ENCODE measurements at regions not wholly inside any gene's neighbourhood (a gene's known extent, or its start where the extent isn't known, plus 50 kb on each side); places are given as distances from the start of the nearest gene placed in this dataset.

DNA sequence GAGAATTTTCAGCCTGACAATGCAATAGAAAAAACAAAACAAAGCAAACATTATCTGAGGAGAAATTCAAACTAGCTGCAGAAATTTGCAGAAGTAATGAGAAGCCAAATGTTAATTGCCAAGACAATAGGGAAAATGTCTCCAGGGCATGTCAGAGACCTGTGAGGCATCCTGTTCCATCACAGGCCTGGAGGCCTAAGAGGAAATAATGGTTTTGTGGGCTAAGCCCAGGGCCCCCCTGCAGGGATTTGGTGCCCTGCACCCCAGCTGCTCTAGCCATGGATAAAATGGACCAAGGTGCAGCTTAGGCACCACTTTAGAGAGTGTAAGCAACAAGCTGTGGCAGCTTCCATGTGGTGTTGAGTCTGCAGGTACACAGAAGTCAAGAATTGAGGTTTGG lies 401.2 kb upstream of the NECTIN3 start:
- TF ChIP-seq, protein P1, sequence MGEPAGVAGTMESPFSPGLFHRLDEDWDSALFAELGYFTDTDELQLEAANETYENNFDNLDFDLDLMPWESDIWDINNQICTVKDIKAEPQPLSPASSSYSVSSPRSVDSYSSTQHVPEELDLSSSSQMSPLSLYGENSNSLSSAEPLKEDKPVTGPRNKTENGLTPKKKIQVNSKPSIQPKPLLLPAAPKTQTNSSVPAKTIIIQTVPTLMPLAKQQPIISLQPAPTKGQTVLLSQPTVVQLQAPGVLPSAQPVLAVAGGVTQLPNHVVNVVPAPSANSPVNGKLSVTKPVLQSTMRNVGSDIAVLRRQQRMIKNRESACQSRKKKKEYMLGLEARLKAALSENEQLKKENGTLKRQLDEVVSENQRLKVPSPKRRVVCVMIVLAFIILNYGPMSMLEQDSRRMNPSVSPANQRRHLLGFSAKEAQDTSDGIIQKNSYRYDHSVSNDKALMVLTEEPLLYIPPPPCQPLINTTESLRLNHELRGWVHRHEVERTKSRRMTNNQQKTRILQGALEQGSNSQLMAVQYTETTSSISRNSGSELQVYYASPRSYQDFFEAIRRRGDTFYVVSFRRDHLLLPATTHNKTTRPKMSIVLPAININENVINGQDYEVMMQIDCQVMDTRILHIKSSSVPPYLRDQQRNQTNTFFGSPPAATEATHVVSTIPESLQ (CRISPR knock-in tag; IDR thresholded peaks at IDR 0.05), result no peak
- TF ChIP-seq, protein P2, sequence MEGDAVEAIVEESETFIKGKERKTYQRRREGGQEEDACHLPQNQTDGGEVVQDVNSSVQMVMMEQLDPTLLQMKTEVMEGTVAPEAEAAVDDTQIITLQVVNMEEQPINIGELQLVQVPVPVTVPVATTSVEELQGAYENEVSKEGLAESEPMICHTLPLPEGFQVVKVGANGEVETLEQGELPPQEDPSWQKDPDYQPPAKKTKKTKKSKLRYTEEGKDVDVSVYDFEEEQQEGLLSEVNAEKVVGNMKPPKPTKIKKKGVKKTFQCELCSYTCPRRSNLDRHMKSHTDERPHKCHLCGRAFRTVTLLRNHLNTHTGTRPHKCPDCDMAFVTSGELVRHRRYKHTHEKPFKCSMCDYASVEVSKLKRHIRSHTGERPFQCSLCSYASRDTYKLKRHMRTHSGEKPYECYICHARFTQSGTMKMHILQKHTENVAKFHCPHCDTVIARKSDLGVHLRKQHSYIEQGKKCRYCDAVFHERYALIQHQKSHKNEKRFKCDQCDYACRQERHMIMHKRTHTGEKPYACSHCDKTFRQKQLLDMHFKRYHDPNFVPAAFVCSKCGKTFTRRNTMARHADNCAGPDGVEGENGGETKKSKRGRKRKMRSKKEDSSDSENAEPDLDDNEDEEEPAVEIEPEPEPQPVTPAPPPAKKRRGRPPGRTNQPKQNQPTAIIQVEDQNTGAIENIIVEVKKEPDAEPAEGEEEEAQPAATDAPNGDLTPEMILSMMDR (IDR thresholded peaks at IDR 0.05), result no peak
- TF ChIP-seq, protein P3, sequence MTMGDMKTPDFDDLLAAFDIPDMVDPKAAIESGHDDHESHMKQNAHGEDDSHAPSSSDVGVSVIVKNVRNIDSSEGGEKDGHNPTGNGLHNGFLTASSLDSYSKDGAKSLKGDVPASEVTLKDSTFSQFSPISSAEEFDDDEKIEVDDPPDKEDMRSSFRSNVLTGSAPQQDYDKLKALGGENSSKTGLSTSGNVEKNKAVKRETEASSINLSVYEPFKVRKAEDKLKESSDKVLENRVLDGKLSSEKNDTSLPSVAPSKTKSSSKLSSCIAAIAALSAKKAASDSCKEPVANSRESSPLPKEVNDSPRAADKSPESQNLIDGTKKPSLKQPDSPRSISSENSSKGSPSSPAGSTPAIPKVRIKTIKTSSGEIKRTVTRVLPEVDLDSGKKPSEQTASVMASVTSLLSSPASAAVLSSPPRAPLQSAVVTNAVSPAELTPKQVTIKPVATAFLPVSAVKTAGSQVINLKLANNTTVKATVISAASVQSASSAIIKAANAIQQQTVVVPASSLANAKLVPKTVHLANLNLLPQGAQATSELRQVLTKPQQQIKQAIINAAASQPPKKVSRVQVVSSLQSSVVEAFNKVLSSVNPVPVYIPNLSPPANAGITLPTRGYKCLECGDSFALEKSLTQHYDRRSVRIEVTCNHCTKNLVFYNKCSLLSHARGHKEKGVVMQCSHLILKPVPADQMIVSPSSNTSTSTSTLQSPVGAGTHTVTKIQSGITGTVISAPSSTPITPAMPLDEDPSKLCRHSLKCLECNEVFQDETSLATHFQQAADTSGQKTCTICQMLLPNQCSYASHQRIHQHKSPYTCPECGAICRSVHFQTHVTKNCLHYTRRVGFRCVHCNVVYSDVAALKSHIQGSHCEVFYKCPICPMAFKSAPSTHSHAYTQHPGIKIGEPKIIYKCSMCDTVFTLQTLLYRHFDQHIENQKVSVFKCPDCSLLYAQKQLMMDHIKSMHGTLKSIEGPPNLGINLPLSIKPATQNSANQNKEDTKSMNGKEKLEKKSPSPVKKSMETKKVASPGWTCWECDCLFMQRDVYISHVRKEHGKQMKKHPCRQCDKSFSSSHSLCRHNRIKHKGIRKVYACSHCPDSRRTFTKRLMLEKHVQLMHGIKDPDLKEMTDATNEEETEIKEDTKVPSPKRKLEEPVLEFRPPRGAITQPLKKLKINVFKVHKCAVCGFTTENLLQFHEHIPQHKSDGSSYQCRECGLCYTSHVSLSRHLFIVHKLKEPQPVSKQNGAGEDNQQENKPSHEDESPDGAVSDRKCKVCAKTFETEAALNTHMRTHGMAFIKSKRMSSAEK (CRISPR knock-in tag; IDR thresholded peaks at IDR 0.05; ENCODE audit: borderline replicate concordance), result no peak
- TF ChIP-seq ZNF138 (CRISPR knock-in tag; conservative IDR thresholded peaks at IDR 0.05), result no peak
- no peak for TF ChIP-seq TEAD1 (CRISPR knock-in tag; IDR thresholded peaks at IDR 0.05)
- TF ChIP-seq ELF4 (CRISPR knock-in tag; IDR thresholded peaks at IDR 0.05; ENCODE audit: low read depth), result no peak
- no peak for TF ChIP-seq JUN (CRISPR knock-in tag; IDR thresholded peaks at IDR 0.05)
- TF ChIP-seq FOXK1 (CRISPR knock-in tag; IDR thresholded peaks at IDR 0.05), result no peak
- TF ChIP-seq TCF7 (CRISPR knock-in tag; IDR thresholded peaks at IDR 0.05; ENCODE audit: low read depth), result no peak

All from WTC11 (cell line).